Stimulated activated CD8-positive, alpha-beta memory T cell treated with anti-CD3 and anti-CD28 coated beads, Interleukin-2, amount 100 ng/mL, for 48 hours (primary cell): ENCODE measurements at regions not wholly inside any gene's neighbourhood (a gene's known extent, or its start where the extent isn't known, plus 50 kb on each side); places are given as distances from the start of the nearest gene placed in this dataset.
A peak's percentile ranks its signal among the peaks of the same experiment; 100 is the strongest.
"Not testable (repeated sequence)": the region's sequence is repeated elsewhere in the genome, so short reads cannot be mapped to it uniquely, and the experiment has no call there.

Experiments
- DNase-seq, 2 donors: peaks; one replicate each; pipeline ENCODE4 v3.0.0-alpha.2; 2020; ENCODE audit warnings: low read depth in 2 of 2

- no peak for DNase-seq
Measured at GRCh38 chr4:171002246-171002645, 811.0 kb upstream of the GALNTL6 start.

GRCh38 chr4:170990989-170991589, 822.1 kb upstream of the GALNTL6 start:
- no peak for DNase-seq

GRCh38 chr4:170988446-170988845, 824.8 kb upstream of the GALNTL6 start:
- no peak for DNase-seq

GRCh38 chr4:170979736-170980135, 833.5 kb upstream of the GALNTL6 start:
- no peak for DNase-seq

GRCh38 chr4:170978990-170979389, 834.2 kb upstream of the GALNTL6 start:
- no peak for DNase-seq

- DNase-seq, result no peak
Measured at GRCh38 chr4:170949084-170949483, 859.3 kb upstream of the AADAT start.

GRCh38 chr4:170940043-170940724, 850.4 kb upstream of the AADAT start:
- DNase-seq, result no peak

- no peak for DNase-seq
Measured at GRCh38 chr4:170938588-170938987, 848.8 kb upstream of the AADAT start.

- DNase-seq, result no peak
Measured at GRCh38 chr4:170931321-170931720, 841.6 kb upstream of the AADAT start.

GRCh38 chr4:170888660-170889059, 798.9 kb upstream of the AADAT start:
- no peak for DNase-seq

- DNase-seq, result no peak
Measured at GRCh38 chr4:170887396-170887795, 797.6 kb upstream of the AADAT start.

GRCh38 chr4:170884969-170885570, 795.3 kb upstream of the AADAT start:
- DNase-seq, result no peak

GRCh38 chr4:170881646-170882045, 791.9 kb upstream of the AADAT start:
- not testable (repeated sequence) for DNase-seq

- no peak for DNase-seq
Measured at GRCh38 chr4:170875868-170876267, 786.1 kb upstream of the AADAT start.

- no peak for DNase-seq
Measured at GRCh38 chr4:170872794-170873193, 783.0 kb upstream of the AADAT start.

GRCh38 chr4:170868170-170868569, 778.4 kb upstream of the AADAT start:
- no peak for DNase-seq

GRCh38 chr4:170854097-170854496, 764.3 kb upstream of the AADAT start:
- no peak for DNase-seq

- peak; percentile 6 to 7 for DNase-seq
Measured at GRCh38 chr4:170853422-170854021, 763.8 kb upstream of the AADAT start.

GRCh38 chr4:170849969-170850368, 760.2 kb upstream of the AADAT start:
- DNase-seq, result no peak

GRCh38 chr4:170827562-170828274, 738.0 kb upstream of the AADAT start:
- DNase-seq, result no peak

GRCh38 chr4:170818786-170819185, 729.0 kb upstream of the AADAT start:
- no peak for DNase-seq

GRCh38 chr4:170805352-170805751, 715.6 kb upstream of the AADAT start:
- no peak for DNase-seq
